ENCODE measurements at regions not wholly inside any gene's neighbourhood (a gene's known extent, or its start where the extent isn't known, plus 50 kb on each side); places are given as distances from the start of the nearest gene placed in this dataset.

DNA sequence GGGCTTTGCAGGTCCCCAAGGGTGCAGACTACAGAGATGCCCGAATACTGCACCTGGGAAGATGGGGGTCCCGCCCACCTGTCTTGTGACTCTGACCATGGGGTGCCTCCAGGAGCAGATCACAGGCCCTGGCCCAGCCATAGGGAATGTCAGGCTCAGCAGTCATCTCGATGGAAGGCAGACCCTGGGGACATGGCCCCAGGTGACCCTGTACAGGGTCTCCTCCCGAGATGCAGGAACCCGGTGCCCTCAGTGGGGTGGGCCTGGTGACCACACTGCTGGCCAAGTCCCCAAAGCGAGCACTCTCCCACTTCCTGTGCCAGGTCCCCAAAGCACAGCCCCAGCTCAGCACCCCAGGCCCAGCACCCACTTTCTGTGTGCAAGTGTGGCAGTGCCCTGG lies 903.7 kb upstream of the USP15 start:
- DNase-seq: no peak

DNA sequence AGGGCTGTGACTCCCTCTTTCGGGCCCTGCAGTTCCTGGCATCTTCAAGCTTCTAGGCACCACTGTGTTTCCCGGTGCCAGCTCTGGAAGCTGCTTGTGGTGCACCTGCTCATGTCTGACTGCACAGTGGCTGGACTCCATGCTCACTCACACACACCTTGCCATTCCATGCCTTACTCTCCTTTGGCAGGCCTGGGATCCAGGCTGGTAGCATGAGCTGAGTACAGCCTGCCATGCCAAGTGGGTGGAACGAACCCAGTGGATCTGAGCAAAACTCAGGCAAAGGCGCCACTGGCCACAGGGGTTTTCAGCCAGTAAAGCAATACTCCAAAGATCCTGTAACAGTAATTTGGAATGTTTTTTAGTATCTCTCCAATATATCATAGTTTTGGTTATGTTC lies 902.7 kb upstream of the USP15 start:
- DNase-seq: no peak

DNA sequence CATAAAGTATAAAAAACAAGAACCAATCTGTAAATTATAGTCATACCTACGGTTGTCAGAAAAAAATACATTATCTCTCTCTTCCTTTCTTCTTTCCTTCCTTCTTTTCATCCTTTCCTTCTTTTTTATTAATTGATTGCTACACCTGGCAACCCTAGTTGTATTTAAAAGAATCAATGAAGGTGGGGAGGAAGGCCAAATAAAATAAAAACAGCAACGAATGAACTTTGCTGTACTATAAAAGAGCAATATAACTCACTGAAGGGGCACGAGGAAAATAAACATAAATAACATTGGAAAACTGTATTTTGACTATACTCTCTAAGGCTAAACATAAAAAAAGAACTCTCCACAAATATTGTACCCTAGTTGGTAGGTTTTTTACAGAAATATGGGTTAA lies 898.2 kb upstream of the USP15 start:
- no peak for DNase-seq

DNA sequence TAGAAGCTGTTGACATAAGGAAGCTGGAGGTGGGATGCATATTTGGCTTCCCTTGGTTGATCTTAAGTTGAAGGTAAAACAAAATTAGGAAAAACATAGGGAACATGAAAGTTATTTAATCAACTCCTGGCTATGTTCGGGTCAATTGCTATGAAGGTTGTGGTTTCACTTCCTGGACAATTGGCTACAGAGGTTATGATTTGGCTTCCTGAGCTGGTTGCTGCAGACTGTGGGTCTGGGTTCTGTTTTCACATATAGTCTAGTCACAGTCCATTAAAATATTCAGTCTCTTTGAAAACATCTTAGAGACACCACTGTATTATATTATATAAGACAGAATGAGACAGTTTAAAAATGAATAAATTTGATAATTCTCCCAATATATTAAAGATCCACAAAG lies 895.2 kb upstream of the USP15 start:
- DNase-seq: no peak

DNA sequence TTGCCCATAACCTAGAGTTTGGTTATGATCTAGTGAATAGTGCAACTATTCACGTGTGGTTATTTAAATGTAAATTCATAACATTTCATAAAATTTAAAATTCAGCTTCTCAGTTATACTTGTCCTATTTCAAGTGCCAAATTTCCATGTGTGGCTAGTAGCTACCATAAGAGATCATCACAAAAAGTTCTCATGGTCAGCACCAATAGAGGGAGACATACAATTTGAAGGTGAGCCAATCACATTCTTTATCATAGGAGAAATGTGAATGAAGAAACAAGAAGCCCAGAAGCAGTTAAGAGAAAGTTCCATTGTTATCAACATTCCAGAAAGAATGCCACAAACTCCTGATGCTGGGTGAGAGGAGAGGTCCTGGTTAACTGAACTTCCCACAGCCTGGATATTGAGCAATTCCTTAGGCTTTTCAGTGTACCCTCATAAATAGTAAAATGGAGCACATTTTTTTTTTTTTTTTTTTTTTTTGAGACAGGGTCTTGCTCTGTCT lies 892.9 kb upstream of the USP15 start:
- no peak for DNase-seq

DNA sequence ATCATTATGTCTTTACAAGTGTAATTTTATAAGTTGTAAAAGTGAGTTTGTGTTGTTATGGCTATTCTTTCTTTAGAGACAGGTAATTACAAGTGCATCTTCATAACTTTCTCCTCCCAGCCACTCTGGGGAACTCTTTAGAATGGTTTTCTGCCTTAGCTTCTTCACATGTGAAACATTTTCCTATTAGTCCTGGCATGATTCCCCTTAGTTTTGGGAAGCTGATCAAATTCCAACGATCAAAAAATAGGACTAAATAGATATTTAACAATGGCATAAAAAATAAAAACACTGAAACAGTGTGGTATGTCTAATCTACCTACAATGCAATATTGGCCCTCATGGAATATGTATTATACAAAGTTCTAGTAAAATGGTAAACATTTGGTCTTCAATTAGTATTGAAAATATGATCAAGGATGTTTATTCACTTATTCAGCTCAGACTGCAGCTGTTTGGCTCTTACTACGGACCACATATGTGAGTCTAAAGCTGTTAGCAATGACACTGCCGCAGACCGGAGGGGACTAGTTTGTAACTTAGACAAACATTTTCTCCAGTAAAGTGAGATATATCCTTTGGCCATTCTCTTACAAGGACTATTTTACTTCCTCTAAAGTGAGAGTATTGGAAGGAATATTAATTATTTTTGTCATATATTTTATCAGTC lies 890.8 kb upstream of the USP15 start:
- no peak for DNase-seq

DNA sequence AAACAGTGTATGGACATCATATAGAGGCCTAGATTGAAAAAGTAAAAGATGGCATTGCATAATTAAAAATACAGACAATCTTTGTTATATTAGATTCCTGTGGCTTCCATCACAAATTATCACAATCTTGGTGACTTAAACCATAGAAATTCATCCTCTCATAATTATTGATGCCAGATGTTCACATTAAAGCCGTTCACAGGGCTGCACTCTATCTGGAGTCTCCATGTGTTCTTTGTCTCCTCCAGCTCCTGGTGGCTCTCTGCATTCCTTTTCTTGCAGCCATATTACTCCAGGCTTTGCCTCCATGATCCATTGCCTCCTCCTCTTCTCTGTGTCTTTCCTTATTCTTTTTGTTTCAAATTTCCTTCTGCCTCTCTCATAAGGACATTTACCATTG lies 875.7 kb upstream of the USP15 start:
- no peak for DNase-seq

DNA sequence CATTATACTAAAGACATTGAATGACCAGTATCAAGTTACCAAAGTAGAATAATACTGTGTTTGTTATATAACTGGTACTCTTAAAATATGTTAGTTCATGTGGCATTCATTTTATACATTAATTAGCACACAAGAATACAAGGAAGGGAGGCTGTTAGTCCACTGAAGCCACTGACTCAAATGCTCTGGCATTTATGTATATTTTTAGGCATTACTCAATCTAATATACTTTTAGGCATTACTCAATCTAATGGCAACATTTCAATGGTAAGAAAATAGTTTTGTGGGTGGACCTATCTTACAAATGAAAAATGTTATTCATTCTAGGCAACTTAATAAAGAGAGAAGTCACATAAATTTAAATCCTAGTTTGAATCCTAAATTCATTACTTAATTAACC lies 874.4 kb upstream of the USP15 start:
- DNase-seq: no peak

DNA sequence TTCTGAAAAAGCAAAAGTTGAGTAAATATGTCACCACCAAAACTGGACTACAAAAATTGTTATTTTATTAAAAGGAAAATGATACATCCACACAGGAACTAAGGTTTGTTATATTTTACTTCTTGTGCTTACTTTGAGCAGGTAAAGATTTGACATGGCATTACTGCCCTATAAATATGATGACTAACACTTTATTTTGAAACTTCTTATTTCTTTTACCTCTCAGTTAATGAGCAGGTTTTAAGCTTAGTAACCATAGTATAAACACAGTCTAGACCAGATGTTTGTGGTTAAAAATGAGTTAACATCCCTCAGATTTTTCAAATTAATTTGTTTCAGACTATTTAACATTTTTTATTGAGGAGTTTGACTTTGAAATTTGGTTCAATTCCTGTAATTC lies 862.5 kb upstream of the USP15 start:
- DNase-seq: no peak

DNA sequence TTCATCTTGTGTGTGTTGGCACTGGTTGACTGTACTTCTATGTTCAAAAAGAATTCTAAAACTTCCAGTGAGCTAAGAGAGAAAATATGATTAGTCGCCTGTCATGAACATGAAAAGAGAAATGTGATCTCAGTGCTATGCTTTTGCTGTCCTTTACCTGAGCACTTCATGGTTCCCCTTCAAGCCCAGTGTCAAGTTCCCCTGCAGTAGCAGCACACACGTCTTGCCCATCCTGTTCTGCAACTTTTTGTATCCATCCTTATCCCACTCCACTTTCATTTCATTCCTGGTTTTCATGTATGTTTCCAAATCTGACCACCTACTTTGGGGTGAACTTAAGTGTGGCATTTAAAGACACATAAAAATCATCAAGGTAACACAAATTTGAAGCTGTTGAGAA lies 848.0 kb upstream of the USP15 start:
- DNase-seq: no peak

DNA sequence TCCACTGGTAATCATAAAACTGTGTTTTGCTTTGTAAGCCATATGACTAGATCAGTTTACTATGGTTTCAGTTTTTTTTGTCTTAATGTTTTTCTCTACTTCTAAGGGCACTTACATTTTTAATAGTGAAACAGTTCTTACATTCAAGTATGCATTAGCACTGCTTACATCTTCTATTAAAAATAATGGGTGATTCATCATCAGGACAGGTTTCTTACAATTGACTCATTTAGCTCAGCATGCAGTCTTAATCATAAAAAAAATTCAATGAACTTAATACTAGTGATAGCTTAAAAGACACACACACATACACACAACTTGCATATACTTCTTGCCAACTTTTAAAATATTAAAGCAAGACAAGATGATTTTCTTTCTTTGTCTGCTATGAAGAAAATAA lies 845.7 kb upstream of the USP15 start:
- DNase-seq: no peak

DNA sequence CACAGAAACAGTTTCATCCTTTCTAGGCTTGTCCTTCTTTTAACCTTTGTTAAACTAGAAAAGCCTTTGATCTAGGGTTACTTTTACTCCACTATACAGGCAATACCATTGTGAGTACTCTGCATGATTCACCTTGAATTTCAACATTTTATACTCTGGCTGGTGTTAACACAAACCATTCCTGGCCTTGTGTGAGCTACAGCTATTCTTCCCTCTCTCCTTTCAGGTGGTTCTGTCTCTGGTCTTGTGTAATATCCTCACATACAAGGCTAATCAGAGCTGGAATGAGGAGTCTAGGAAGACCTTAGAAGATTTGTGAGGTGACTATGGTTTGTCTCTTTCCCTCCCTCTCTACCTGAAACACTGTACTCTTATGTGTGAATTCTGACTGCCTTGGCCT lies 837.4 kb upstream of the USP15 start:
- no peak for DNase-seq

DNA sequence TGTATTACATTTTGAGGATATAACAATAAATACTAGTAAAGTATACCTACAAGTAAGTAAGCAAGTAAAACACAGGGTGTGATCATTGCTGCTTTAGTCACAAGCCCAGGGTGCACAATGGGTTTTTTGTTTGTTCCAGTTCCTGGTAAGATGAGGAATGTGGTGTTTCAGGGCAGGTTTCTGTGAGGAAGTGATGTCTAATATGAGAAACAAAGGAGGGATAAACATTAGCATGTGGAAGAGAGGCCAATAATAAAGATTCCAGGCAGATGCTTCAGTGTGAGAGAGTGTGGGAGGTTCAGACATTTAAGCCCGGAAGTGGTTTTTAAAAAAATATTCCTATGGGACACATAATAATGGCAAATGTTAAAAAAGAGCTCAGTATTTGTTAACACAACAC lies 808.1 kb upstream of the USP15 start:
- no peak for DNase-seq

DNA sequence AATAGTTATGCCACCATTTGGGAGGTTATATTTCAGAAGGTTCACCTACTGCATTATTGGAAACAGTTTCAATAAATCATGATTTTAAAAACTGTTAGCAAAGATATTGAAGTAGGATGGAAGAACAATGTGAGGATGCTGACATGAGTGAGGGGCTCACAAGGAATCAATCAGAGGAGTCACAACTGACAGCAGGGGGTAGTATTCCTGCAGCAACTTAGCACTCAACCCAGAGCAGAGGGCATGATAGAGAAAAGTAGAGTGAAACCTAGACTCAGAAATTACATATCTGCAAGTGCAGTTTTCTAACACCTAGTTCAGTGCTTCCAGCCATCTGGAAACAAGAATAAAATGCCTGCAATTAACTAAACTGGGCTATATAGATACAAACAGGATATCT lies 772.5 kb upstream of the USP15 start:
- DNase-seq: no peak

DNA sequence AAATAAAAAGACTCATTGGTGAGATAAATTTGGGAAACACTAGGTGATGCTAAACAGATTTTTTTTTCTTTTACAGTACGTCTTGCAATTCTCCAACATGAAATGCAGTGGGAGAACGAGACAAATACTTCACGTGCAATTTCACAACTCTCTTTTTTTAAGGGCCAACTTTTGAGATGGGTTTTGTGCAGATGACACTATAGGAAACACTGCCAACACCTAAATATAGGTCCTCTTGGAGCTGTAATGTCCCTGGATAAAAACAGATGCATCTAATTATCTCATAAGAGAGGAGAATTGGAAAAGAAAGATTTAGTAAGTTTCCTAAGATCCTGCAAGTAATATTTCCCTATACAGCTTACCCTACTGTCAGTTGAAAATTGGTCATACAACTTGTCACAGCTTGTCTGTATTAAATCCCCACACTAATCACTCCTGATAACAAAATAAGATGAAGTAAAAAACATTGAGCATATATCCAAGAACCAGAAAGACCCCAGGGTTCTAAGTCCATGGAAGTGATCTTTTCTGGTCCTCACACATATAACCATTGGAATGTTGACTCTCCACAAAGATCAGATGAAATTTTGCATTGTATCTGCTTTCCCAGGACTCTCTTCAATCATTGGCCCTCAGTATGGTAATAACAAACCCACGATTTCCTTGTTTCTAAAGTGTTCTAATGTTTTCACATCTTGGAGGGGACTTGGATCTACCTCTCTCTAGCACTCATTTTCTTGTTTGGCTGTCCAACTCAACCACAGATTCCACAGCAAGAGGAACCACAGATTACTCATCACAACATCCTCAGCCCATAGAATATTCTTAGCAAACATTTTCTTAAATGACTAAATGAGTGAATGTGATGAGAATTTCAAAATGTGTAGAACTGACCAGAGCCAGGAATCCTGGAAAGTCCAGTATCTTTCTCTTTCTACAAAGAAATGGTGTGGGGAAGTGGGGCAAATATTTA lies 769.4 kb upstream of the USP15 start:
- DNase-seq: no peak

DNA sequence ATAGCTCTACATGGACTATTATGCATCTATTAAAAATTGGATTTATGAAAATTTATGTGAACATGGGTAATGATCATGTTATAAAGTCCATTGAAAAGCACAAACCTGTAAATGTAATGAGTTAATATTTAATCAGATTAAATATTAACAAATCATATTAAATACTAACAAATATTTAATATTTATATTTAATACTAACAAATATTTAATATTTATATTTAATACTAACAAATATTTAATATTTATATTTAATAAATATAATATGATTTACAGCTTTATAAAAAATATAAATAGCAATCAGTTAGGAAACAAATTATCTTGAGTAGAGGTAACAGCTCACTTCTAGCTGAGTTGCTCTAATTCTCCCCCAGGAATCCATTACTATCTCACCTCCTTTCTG lies 758.0 kb upstream of the USP15 start:
- no peak for DNase-seq

DNA sequence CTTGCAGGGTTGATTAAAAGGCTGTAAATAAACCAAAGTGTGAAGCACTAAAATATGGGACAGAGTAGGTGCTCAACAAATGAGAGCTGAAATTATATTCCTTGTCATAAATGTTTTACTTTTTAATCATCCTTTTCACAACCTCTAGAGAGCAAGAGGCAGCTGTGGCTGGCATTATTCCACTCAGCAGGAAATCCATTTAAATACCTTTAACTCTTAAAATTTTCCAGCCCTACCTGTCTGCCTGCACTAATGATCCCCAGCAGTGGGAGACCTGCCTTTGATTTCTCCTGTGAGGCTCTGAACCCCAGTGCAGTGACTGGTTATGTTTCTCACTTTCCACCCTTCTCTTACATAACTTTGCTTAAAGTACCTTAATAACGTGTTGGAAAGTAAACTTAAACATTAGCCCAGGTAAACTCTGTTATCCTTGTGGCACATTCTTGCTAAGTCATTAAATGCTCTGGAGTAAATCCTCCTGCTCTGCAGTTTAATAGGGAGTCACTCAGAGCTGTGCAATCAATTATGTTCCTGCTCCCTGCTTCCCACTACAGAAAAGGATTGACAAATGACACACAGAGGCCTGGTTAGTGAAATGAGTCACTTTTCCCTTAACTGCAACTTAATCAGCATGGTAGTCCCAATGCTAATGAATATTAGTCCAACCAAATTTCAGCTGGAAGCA lies 755.7 kb upstream of the USP15 start:
- DNase-seq: no peak

DNA sequence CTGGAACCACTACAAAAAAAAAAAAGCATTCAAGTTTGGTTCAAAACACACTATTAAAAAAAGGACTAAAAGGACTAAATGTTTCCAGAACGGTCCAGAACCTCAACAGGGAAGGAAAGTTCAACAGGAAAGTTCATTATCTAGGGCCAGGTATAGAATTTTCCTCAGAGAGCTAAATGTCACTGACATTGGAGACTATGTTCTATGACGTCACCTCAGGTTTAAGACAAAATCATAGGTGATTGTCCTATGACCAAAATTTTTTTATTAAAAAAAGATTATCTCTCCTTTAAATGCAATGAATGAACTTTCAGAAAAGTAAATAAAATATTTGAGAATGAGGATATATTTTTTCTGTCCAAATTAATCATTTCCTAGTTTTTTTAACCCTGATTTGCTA lies 746.7 kb upstream of the USP15 start:
- DNase-seq: no peak

DNA sequence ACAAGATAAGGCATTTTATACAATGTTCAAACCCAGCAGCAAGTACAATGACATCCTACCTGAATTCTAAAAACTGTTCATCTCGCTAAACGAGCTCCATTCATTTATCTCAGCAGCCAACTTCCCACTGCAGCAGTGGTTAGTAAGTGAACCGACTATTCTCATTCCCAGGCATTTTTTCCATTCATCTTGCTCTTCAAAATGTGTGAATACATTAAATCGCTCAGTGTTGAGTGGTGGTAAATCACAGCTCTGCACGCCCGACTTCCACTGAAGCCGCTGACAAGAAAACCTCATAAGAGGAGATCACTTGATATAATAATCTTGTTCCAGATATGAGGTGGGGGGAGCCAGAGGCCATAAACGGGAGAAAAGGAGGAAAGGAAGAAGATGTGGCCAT lies 746.2 kb upstream of the USP15 start:
- no peak for DNase-seq

DNA sequence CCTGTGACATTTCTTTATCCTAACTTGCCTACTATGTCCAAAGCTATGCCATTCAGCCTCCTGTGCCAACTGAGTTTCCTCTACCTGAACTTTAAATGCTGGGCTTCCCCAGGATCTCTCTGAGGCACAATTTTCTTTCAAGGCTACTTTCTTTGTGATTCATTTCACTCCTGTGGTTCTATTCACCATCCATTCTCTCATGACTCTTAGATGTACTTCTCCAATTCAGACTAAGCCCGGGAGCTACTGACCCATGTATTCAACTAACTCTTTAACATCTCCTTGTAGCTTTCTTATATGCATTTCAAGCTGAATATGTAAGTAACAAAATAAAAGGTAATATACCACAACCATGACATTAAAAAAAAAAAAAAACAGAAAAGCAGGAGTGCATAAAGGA lies 738.9 kb upstream of the USP15 start:
- no peak for DNase-seq

DNA sequence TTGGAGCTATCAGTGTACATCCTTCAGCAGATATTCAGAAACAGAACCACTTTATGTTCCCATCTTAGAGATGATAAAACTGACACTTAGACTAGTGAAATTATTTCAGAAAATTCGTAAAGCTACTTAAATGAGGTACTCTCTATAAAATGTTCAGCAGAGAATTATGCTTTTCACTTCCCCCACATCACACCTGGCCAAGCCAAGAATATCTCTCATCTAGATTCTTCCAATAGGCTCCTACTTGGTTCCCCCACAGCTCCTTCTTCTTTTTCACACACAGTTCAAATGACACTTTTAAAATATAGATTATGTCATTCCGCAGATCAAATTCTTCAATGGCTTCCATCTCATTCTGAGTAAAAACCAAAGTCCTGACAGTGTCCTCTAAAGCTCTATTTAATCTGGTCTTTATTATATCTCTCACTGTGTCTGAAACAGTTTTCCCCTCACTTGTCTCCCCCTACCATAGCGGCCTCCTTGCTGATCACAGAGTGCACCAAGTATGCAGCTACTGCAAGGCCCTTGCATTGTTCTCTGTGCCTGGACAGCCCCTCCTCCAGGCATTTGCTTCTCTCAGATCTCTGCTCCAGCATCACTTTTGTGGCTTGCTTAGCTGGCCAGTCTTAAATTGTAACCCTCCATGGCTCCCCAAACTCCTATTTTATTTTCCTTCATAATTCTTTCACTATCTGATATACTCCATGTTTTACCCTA lies 736.8 kb upstream of the USP15 start:
- DNase-seq: no peak

DNA sequence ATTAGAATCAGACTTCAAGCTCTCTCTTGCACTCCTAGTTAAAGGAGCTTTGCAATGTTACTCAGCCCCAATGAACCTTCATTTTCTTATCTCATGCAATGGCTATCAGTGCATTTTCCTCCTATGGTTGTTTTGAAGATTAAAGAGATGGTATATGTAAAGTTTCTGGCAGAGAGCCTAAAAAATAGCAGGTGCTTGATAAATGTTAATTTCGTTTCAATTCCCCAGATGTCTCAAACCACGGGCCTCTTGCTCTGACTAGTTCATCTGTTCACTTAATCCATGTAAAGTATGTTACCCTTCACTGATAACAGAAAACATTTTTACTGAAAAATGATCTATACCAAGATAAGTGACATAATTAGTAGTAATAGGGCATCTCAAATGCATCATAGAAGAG lies 735.4 kb upstream of the USP15 start:
- no peak for DNase-seq

DNA sequence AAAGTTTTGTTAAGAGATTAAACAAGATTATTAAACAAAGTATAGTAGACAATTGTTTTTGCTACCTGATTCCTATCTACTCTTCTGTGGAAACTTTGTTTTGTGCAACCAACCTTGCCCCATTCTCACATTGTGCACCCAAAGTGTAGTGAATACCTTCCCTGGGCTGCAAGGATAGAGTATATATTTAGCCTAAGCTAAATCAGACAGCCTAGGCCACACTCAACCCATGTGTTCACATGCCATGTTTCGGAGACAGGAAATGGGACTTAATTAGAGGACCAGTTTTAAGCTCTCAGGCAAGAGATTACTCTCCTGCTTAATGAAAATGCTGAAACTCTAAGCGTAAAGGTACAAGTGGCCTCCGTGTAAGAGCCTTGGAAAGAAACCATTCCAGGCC lies 734.9 kb upstream of the USP15 start:
- no peak for DNase-seq
